Spleen (tissue), 11 donors: ENCODE measurements at regions not wholly inside any gene's neighbourhood (a gene's known extent, or its start where the extent isn't known, plus 50 kb on each side); places are given as distances from the start of the nearest gene placed in this dataset.

Source experiments
- DNase-seq: peaks from one replicate; pipeline ENCODE4 v3.0.0-alpha.2; 2020
- H3K27ac ChIP-seq, 8 donors: fragments of 200-600 bp; sonication (generic) in 7 of 8; 1 replicate in 4 of 8; 2 replicates in 4 of 8; pipeline versions ENCODE4 v1.5.0 to v1.8.0; 2016 to 2021; ENCODE audit warnings: inconsistent platforms in 4 of 8, mild to moderate bottlenecking in 4 of 8, moderate library complexity in 1 of 8
- H3K27me3 ChIP-seq, 7 donors: fragments of 200-600 bp; sonication (generic) in 6 of 7; replicated peaks in 1 of 7; 1 replicate in 4 of 7; 2 replicates in 3 of 7; pipeline versions ENCODE4 v1.5.0 to v1.8.0; 2016 to 2021; ENCODE audit warnings: inconsistent platforms in 3 of 7, mild to moderate bottlenecking in 1 of 7
- H3K36me3 ChIP-seq, 6 donors: fragments of 200-600 bp; sonication (generic) in 5 of 6; 1 replicate in 4 of 6; 2 replicates in 2 of 6; pipeline versions ENCODE4 v1.5.0 to v1.8.0; 2016 to 2021; ENCODE audit warnings: inconsistent platforms in 2 of 6
- H3K4me1 ChIP-seq, 6 donors: fragments of 200-600 bp; sonication (generic) in 5 of 6; 1 replicate in 3 of 6; 2 replicates in 3 of 6; pipeline versions ENCODE4 v1.5.0 to v1.8.0; 2016 to 2021; ENCODE audit warnings: inconsistent platforms in 3 of 6
- H3K4me3 ChIP-seq, 8 donors: fragments of 200-600 bp; sonication (generic) in 7 of 8; 1 replicate in 4 of 8; 2 replicates in 4 of 8; pipeline versions ENCODE4 v1.5.0 to v1.8.0; 2016 to 2021; ENCODE audit warnings: inconsistent platforms in 4 of 8, mild to moderate bottlenecking in 4 of 8, moderate library complexity in 2 of 8
- H3K9me3 ChIP-seq, 8 donors: fragments of 200-600 bp; sonication (generic) in 7 of 8; 1 replicate in 4 of 8; 2 replicates in 4 of 8; pipeline versions ENCODE4 v1.5.0 to v1.8.0; 2016 to 2021; ENCODE audit warnings: inconsistent platforms in 4 of 8
- POLR2A ChIP-seq, 3 donors: fragments of 450-650 bp; IDR thresholded peaks; one replicate each; pipeline ENCODE4 v1.5.1; 2017; ENCODE audit warnings: antibody characterized with exemption in 3 of 3, mild to moderate bottlenecking in 1 of 3
- POLR2AphosphoS5 ChIP-seq, 3 donors: sonication (generic); formaldehyde crosslinking; IDR thresholded peaks; one replicate each; pipeline ENCODE4 v1.5.1; 2017; ENCODE audit warnings: antibody characterized with exemption in 3 of 3
- WGBS, 5 donors: extraction: QIAGEN DNeasy Blood & Tissue Kit in 3 of 5; methylation state at CpG; one replicate each; pipeline versions ENCODE4 v1.1.5 to v1.1.7; 2013 to 2018; 5-methylcytosine and 5-hydroxymethylcytosine counted together
- intact Hi-C: fragments of 100-400 bp; cut with DNase I; formaldehyde crosslinking; loops from one replicate; pipeline ENCODE4 v1.15.0; 2023; ENCODE audit warnings: low total_unique reads
- TF ChIP-seq, protein P1 (sequence below), 11 experiments: fragments of 200-600 bp in 7 of 11; fragments of 450-650 bp in 4 of 11; sonication (generic) in 4 of 11; IDR thresholded peaks in 8 of 11; conservative IDR thresholded peaks in 3 of 11; 1 replicate in 7 of 11; 2 replicates in 4 of 11; pipeline versions ENCODE4 v1.4.0 to v1.8.0; 2016 to 2021; ENCODE audit warnings: antibody characterized with exemption in 11 of 11, inconsistent platforms in 4 of 11, mild to moderate bottlenecking in 1 of 11
- donor health status: healthy with polysubstance abuse.
- donor health status: DM: no; HTN: no; CAD: no; lungs with moderate emphysema.
- donor health status: DM: no; HTN: no; CAD: no.
- donor health status: Bipolar disorder and iron deficiency.
- donor health status: healthy.
- donor health status: DM: no; HTN: no; CAD: no.
- donor health status: DM: yes; HTN: yes; CAD: no.

DNA sequence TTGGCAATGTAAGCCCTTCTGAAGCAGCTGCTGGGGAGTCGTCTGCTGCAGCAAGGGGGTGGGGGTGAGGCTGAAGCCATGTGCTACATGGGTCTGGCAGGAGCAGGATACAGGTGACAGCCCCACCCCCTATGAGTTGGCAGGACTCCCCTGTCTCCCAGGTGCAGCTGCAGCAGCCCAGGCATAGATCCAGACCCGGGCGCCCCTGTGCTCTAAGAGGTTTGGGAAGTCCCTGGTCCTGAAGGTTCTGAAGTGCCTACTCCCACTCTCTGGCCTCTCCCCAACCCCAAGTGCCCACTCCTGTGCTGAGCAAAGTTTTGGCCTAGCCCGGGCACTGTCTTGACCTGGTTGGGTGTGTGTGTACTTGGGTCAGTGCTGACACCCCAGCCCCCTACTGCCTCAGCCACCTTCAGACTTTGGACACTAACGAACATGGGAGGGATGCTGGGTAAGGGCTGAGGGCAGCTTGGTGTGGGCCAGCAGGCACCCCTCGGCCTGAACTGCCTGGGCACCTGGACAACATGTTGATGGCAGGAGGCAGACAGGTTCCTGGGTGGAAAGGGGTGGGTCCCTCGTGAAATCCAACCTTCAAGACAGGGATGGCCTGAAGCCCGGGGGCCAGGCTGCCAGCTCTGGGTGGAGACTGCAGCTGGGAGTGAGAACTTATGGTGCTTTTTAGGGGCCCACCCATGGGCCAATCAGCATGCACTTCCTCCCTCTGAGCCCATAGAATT is 54.1 kb upstream of the SLITRK6 start:
- WGBS, 5 donors, result 66 to 80% (median 73%) methylated on average over 4 to 8 of the region's 8 CpGs
- intact Hi-C loops, result no loop called here
- TF ChIP-seq POLR2A (IDR thresholded peaks at IDR 0.05), result no peak
- TF ChIP-seq POLR2AphosphoS5 (IDR thresholded peaks at IDR 0.05), result no peak
- TF ChIP-seq, protein P1, sequence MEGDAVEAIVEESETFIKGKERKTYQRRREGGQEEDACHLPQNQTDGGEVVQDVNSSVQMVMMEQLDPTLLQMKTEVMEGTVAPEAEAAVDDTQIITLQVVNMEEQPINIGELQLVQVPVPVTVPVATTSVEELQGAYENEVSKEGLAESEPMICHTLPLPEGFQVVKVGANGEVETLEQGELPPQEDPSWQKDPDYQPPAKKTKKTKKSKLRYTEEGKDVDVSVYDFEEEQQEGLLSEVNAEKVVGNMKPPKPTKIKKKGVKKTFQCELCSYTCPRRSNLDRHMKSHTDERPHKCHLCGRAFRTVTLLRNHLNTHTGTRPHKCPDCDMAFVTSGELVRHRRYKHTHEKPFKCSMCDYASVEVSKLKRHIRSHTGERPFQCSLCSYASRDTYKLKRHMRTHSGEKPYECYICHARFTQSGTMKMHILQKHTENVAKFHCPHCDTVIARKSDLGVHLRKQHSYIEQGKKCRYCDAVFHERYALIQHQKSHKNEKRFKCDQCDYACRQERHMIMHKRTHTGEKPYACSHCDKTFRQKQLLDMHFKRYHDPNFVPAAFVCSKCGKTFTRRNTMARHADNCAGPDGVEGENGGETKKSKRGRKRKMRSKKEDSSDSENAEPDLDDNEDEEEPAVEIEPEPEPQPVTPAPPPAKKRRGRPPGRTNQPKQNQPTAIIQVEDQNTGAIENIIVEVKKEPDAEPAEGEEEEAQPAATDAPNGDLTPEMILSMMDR (IDR thresholded peaks at IDR 0.05 in 8 of 11, conservative IDR thresholded peaks at IDR 0.05 in 3 of 11), result no peak
- Histone ChIP-seq H3K4me3 (no peak overlapping the region), H3K36me3 (no peaks in the 10 kb centered on the region), H3K27me3 (no peaks in the 10 kb centered on the region), H3K9me3 (peaks cover 0 to 54% (median 29%) of the 10 kb centered on the region in 8 donors), H3K27ac (no peak overlapping the region), H3K4me1 (no peaks in the 10 kb centered on the region)
- peak; percentile 55 for DNase-seq
